ENCODE measurements at regions not wholly inside any gene's neighbourhood (a gene's known extent, or its start where the extent isn't known, plus 50 kb on each side); places are given as distances from the start of the nearest gene placed in this dataset.

DNA sequence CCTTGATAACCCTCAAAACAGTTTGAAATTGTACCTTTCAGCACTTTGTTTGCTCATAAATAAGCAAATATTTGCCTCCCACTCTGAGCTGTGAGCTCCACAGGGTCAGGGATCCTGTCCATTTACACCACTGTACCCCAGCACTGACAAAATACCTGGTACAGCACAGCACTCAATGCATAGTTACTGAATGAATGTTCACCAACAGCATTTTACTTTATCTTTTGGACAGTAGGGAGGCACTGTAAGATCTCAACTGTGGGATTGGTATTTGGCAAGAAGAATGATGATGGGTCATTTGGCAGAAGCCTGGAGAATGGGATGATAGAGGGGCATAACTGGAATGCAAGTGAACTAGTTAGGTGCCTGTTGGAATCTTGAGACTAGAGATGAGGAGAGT, 127.2 kb upstream of the ARGLU1 start:
- ATAC-seq: no peak

DNA sequence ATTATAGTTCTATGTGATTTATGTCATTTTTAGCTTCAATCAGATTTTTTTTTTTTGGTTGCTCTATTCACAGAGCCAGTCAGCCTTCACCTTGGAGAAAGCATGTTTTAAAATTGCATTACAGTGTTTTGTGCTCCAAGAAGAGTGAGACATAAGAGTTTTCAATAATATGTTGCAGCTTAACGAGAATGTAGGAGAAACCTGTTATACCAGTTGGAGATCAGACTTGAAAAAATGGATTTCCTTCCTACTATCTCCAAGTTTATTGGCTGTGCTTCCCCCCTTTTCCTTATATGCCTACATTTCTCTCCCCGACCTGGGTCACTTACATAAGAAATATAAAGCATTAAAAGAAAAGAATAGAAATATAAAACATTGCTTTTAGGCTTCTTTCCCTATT, 123.9 kb upstream of the ARGLU1 start:
- ATAC-seq: no peak

DNA sequence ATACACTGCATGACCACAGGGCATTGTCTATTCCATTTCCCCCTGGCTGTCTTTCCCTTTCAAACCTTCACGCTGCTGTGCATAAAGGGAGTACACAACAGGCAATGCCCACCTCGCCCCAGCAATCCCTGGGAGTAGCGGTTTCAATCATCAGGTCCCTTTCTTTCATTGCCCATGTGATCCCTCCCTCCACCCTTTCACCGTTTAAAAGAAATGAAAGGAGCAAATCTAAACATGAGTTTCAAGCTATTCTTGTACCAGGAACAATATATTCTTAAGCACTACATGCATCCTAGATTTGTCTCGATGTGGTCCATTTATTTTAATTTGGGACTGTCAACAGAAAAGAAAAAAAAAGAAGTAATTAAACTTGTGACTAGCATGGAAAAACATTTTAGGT, 123.4 kb upstream of the ARGLU1 start:
- no peak for ATAC-seq

DNA sequence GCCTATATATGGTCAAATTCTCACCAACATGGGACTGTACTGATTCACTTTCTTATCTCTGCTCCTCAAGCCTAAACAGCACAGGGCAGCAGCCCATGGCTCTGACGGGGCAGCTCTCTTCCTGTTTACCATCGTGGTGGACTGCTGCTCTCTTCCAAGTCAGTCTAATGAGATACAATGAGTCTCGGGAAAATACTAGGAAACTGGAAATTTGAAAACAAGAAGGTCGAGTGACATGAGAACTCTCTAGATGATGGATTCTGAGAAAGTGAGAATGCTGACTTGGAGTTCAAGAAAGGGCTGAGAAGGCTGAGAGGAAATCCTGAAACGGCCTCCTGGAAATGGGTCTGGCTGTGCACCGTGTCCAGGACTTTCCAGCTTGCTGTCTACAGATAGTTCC, 122.8 kb upstream of the ARGLU1 start:
- ATAC-seq: peak; percentile 29

DNA sequence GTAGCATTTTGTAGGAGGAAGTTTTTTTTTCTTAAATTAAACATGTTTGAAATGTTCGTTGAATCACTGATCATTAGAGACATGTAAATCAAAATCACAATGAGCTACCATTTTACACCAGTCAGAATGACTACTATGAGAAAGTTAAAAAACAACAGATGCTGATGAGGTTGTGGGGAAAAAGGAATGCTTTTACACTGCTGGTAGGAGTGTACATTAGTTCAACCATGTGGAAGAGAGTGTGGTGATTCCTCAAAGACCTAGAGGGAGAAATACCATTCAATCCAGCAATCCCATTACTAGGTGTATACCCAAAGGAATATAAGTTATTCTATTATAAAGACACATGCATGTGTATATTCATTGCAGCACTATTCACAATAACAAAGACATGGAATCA, 122.0 kb upstream of the ARGLU1 start:
- ATAC-seq: no peak

DNA sequence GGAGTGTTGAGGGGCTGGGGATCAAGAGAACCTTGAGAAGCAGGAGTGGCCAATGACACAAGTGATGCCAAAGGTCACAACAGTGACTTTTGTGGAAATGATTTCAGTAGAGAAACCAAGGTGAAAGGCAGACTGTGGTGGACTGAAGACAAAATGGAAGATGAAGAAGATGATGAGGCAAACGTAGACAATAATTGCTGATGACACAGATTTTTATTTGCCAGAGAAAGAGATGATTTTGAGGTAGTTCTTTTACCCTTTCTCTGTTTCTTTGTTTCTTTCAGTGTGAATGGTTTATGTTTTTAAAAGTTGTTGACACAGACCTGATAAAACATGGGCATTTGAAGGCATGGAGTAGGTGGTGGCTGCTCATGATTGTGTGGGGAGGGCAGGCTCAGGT, 121.0 kb upstream of the ARGLU1 start:
- ATAC-seq: no peak

DNA sequence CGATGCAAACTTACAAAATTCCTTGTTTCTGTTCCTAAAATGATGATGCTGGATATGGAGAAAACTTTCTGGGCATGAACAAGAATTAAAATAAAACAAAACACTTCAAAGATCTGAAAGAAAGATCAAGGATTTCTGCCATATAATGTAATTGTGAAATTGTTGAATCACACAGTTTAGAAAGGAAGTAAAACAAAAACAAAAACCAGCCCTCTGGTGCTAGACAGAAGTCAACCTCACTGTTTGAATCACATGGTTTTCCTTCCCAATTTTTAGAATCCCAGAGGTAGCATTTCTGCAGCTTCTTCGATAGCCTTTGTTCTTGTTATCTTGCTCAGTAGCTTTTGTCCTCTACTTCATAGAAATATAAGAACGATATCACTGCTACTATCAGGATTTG, 118.2 kb upstream of the ARGLU1 start:
- ATAC-seq: no peak

DNA sequence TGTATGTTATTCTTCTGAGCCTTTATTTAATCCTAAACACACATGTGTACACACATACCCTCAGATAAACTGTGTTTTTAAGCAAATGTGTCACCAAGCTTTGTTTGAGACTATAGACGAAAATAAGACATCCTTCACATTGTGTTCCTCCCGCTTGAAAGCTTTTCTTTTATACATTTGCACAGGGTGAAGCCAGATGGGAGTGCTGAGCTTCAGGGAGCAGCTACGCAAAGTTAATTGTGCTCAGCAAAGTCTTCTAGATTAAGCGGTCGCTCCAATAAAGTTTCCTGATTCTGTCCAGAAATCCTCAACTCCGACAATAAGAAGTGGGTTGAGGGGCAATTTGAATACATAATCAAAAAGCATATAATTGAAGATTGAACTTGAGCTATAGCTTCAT, 117.2 kb upstream of the ARGLU1 start:
- ATAC-seq: no peak

DNA sequence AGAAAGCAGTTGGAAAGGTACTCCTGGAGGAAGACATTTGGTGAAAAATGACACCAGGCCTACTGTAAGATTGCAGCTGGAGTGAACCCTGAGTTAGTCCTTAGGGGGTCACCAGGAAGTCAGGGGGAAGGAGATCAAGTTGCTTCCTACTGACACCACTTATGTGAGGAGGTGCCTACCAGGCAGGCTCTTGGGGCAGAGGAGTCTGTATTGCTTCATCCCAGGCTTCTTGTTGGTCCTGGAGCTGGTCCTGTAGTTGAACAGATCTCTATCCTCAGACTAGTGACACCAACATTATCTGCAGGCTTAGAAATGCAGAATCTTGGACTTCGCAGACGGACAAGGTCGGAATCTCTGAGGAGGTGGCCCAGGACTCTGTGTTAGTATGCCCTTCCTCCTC, 116.0 kb upstream of the ARGLU1 start:
- no peak for ATAC-seq

DNA sequence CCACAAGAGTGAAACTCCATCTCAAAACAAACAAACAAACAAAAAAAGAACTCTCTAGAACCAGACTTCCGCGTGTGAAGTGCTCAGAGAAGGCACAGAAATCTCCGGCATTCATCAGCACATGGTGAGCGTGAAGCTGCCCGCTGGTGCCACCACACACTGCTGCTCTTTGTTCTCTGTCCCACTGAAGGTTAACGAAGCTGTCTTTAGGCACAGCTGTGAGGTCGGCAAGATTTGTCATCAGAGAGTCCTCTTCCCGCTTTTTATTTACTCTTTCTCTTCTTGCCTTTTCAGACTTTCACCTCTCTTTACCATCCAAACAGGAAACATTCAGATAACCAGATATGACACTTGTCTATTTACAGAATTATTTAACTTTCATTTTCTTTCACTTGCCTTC, 115.2 kb upstream of the ARGLU1 start:
- no peak for ATAC-seq

DNA sequence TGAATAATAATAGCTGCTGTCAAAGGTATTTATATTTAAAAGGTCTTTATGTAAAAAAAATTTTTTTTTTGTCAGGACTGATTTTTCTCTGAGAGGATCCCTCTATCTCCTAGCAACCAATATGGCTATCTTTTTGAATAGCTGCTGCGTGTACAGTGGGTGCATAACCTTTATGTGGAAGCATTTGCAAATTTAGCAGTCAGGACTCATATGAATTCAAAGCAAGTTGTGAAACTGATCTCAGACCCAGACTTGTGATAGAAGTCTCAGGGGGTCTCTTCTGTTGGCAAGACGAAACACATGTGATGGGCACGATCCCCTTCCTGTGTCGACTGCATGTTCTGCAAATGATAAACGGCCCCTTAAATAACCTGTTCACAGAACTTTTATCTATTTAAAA, 114.1 kb upstream of the ARGLU1 start:
- ATAC-seq: no peak

DNA sequence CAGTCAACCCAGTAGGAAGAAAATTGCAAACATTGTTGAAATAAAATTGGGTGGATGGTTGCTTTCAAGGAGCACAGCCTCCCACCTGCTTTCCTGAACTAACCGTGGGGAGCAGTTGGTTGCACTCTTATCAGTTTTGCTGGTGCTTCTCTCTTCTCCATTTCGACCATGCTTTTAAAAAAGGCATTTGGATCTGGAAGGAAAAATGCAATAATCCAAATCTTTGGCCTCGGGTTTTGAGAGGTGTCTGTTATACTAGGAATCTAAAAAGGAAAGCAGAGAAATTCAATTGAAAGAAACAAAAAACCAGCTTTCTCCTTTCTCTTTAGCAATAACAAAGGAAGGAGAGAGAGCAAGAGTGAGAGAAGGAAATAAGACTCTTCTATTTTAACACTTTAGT, 113.6 kb upstream of the ARGLU1 start:
- no peak for ATAC-seq

DNA sequence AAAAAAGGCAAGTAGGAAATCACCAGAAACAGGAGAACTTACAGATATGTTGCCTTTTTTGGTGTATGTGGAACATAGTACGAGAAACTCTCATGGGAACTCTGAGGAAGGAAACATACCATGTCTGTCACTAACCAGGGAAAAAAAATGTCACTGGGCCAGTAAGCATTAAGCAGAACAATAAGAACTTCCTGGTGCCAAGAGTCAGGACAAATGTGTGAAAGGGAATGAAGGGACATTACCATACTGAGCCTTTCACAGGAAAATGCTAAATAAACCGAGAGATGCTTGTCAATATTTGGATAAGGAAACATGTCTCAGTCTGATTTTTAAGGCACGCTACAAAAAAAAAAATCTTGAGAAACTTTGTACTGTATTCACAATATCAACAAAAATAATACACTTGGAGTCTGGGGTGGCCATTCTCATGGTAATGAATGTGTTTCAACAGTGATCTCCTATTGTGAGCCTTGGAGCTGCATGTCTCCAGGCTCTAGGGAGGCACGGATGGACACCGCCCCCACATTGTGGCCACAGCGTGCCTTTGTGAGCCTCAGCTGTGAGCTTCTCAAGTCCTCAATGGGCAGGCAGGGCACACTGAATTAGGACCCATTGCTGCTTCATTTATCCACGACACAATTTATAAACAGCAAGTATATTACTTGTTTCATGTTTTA, 113.0 kb upstream of the ARGLU1 start:
- no peak for ATAC-seq

DNA sequence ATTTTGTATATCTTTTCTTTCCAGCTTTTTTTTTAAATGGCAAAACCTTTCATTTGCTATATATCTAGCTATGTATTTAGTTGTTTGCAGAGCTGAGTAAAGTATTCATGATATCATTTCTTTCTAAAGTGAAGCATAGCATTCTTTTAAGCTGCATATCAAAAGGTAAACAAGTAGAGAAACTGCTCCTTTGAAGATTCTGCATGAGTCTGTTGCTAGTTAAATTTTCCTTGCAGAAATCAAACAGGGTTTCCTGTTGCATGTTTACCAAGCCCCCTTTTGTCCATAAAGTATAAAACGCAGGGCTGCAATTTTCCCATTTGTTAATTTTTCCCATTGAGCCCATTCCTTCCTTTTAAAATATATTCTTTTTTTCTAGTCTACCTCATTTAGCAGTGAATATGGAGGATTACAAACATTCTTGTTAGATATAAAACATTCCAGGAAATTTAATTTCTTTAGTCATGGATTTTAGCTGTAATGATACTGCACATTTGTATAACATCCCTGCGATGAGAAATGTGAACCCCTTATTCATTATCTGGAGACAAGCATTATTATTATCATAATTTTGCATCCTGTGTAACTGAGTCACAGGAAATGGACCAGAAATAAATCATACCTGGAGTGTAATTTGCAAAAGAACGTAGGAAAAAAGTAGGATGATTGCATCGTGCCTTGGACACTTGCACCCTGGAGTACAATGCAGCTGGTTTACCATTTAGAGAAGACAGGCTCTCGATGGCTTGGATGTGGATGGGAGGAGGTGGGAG, 110.9 kb upstream of the ARGLU1 start:
- no peak for ATAC-seq

DNA sequence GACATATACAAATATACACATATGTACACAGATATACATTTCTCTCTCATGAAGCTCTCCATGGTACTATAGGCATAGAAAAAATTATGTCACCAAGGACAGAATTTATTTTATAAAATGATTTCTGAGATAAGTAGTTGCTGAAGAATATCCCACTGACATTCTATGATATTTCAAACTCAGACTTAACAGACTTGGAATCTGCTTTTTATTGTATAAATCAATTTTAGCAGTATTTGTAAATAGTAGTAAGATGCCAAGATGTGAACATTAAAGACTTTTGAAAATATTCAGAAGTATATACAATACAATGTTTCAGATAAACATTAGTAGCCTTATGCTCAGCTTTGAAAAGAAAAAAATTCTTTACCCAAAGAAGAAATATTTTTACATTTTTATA, 107.4 kb upstream of the ARGLU1 start:
- ATAC-seq: no peak

DNA sequence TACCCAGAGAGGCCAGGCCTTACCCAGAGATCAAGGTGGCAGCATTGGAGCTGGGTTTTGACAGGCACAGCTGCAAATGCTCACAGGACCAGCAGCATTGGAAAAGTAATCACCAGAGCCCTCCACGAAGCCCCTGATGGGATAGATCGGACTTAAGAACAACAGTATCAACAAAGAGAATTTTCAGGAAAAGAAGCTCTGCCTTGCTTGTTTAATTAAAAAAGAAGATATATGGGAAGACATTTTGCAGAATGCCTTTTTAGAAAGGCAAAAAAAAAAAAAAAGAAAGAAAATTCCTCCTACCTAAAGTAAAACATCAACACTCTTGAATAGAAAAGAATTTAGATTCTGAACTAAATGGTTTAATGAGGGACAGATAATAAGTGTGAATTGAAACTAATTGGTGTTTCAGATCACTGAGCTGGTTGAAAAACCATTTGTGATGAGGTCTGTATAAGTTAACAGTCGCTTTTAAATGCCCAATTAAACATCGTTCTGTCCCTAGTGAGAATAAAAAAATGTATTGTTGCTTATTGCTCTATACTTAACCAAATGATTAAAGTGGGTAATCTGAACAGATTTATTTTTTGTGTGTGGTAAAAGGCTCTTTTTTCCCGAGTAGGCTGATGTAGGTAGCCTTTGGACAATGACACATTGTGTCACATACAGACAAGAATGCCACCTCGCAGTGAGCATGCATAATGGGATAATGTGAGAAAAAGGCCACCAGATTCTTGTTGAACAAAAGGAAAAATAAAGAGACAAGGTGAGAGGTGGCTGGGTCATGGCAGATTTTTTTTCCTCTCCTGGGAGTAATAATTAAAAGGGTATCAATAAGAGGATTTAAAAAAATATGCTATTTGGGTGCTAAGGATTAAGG, 93.0 kb upstream of the ARGLU1 start:
- ATAC-seq: no peak

DNA sequence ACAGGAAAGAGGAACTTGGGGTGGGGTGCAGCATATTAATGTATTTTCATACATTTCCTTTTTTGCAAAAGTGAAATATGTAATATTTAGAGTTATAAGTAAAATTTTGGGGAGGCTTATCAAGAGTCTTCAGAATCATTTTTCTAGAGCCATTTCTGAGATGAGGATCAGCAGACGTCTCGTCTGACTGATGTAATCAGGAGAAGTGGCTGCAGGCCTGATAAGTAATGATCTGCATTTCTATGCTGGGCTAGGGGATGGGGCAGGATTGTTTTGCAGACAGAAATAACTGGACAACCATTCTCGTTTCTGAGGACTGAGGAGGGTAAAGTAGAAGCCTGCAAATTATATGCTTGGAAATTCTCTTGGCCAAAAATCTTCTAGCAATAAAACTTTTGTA, 89.2 kb upstream of the ARGLU1 start:
- ATAC-seq: no peak

DNA sequence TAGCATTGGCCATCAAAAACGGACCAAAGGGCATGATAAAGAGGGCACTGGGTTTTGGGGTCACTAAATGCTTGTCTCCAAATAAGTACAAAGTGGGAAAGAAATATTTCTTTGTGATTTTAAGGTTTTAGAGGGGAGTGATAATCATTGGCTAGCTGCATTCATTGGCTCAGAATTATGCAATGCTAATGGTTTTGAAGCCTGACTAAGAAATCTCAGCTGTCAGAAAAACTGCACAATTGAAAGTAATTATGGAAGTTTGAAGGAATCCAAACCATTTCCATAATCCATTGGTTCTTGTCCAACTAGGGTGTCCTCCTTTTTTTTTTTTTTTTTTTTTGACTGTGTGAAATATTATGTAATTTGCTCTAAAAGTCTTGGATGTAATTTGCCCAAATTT, 88.2 kb upstream of the ARGLU1 start:
- ATAC-seq: no peak

DNA sequence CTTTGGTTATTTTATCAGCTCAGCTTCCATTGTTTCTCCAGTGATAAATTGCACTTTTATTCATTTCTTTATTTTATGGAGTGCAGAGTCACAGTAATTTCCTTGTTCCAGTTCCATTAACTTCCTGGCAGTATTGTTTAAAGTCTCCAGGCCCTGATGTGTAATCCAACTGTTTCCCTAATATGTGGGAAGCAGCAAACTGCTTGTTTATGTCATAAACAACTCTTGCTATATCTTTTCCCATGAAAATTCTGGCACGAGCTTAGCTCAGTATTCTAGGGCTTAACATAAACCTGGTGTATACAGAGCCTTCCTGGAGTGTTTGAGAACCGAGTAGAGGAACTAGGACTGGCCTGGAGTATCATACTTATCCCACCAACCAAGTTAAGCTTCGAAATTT, 83.5 kb upstream of the ARGLU1 start:
- ATAC-seq: no peak

DNA sequence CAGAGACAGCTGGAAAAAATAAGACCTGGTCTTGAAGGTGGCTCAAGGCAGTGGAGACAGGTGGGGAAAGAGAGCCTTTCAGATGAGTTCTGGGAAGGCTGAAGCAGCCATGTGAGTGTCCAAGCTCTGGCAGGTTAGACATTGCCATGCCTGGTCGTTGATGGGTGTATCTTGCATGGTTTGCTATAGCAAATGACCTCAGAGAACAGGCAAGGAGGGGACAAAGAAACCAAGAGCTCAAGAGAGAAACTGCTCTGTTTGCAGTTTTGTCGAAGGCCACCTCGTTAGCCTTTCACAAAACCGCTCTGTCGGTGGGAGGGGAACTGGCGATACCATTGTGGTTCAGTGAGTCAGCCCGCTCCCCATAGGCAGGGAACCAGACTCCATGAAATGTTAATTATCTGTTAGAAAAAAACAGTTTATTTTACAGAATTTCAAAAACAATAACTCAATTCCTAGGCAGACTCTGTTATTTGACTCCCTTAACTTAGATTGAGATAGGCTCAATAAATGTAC, 82.8 kb upstream of the ARGLU1 start:
- no peak for ATAC-seq

DNA sequence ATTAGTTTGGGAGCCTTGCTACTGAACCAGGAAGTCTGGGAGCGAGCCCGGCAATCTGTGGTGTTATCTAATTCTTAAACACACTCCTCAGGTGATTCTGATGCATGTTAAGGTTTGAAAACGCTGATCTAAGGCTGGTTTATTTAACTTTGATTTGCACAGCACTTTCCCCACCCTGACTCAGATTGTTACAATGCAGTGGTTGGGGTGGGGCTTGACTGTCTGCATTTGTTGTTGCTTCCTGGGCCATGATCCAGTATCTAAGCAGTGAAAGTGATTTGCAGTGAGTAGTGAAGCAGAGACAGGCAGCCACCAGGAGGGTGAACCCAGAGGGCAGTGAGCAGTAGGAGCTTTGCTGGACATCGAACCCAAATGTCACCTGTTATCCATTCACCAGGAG, 81.6 kb upstream of the ARGLU1 start:
- peak; percentile 89 for ATAC-seq

DNA sequence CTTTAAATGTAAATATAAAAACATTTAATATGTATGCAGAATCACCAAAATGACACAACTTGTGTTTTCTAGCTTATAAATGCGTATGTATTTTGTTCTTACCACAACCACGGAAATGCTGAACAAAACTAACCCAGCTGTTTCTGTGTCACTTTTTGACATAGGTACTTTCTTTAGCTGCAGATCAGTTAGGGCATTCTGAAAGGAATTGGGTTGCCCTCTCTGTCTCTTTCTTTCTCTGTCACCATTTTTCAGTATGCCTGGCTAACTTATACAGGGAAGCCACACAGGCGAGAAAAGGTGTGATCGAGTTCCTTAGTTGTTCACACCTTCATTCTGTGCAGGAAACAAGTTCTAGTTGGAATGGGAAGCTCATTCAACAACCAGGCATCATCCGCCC, 72.6 kb upstream of the ARGLU1 start:
- no peak for ATAC-seq

DNA sequence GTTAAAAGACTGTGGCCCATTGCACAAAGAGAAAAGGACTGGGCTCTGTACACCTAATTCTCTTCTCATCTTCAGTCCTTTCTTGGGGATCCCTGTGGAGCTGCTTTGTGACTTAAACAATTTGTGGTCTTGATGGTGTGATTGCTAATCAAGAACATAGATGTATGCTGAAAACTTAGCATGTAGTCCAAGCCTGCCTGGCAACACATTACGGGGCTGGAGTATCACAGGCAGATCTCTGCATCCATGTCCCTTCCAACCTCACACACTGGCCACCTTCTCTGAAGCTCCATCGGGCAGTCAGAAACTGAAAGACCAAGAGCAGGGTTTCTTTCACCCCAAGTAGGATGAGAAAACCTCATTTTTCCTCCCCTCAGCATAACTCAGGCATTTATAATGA, 69.6 kb upstream of the ARGLU1 start:
- ATAC-seq: no peak

DNA sequence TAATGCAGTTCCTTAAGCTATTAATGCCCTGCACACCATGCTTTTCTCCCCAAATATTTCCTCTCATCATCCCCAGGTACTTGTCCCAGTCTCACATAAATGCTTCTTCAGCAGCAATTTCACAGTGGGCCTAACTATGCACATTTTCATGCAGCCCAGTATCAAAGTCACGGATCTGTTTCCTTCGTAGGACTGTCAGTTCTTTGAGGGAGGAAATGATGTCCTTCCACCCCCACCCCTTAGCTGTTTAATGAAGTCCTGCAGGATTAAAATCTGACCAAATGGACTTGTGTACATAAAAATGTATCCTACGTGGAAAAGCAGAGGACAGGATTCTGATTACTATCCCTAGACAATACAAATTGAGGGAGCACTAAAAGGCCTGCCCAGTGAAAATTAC, 68.6 kb upstream of the ARGLU1 start:
- no peak for ATAC-seq

All from esophagus mucosa (tissue), 1 donor.